ENCODE measurements at regions not wholly inside any gene's neighbourhood (a gene's known extent, or its start where the extent isn't known, plus 50 kb on each side); places are given as distances from the start of the nearest gene placed in this dataset.

DNA sequence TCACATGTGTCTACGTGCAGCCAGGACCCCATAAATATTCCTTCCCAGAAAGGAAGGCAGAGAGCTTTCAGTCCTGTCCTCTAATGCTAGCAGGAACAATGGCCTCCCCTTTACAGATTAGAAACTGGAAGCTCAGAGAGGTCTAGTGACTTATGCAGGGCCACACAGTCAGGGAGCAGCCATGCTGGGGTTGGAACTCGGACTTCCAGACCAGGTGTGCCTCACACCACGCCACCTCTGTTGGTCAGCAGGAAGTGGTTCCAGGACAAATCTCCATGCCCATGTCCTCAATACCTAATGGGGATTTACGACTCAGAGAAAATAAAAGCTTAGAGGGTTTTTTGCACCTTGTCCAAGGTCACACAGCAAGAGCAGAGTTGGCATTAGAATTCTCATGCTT, 378.9 kb downstream of the RPS24 start:
- Histone ChIP-seq H3K27ac (ENCODE audit: low read depth in 2 of 2, low read length in 1 of 2) (no peak overlapping the region; a peak in 1 of 4 replicates), H3K9ac (no peak overlapping the region), H4K20me1 (ENCODE audit: insufficient read depth) (no peaks in the 10 kb centered on the region), H3K79me2 (ENCODE audit: insufficient read depth) (no peaks in the 10 kb centered on the region), H2AFZ (ENCODE audit: low read depth) (no peak overlapping the region), H3K9me3 (no peaks in the 10 kb centered on the region), H3K4me2 (no peak overlapping the region), H3F3A (replicated peaks; ENCODE audit: insufficient read depth) (no peaks in the 10 kb centered on the region), H3K36me3 (replicated peaks in 1 of 2; ENCODE audit: control insufficient read depth in 1 of 2, insufficient read depth in 2 of 2, low read length in 1 of 2) (no peaks in the 10 kb centered on the region), H3K9me2 (no peaks in the 10 kb centered on the region), H3K4me3 (ENCODE audit: low read depth in 2 of 2, low read length in 1 of 2) (no peak overlapping the region), H3K27me3 (ENCODE audit: insufficient read depth) (no peaks in the 10 kb centered on the region), H3K4me1 (ENCODE audit: control insufficient read depth in 1 of 2, insufficient read depth in 2 of 2, low read depth in 1 of 2, low read length in 1 of 2) (peaks cover 0 to 47% of the 10 kb centered on the region in 2 experiments; a peak in 3 of 4 replicates)
- TF ChIP-seq TAF1 (IDR thresholded peaks at IDR 0.05; ENCODE audit: borderline replicate concordance, low read depth, low read length) (no peak), FOXJ3 (CRISPR knock-in tag; IDR thresholded peaks at IDR 0.05) (no peak), RAD21 (IDR thresholded peaks at IDR 0.05; ENCODE audit: low read length) (no peak), EZH2phosphoT487 (IDR thresholded peaks at IDR 0.05; ENCODE audit: borderline replicate concordance, low read depth) (no peak), YY1 (IDR thresholded peaks at IDR 0.05; ENCODE audit: low read depth) (no peak), JUND (IDR thresholded peaks at IDR 0.05) (no peak), TCF12 (IDR thresholded peaks at IDR 0.05) (no peak), EP300 (IDR thresholded peaks at IDR 0.05; ENCODE audit: borderline replicate concordance in 1 of 2, low read depth in 1 of 2, low read length in 1 of 2) (no peak), RFX5 (IDR thresholded peaks at IDR 0.05; ENCODE audit: low read length) (no peak), NFIC (IDR thresholded peaks at IDR 0.05; ENCODE audit: borderline replicate concordance) (no peak), FOSL2 (IDR thresholded peaks at IDR 0.05; ENCODE audit: borderline replicate concordance, low read depth) (no peak), GABPA (IDR thresholded peaks at IDR 0.05; ENCODE audit: low read depth) (no peak), NRF1 (IDR thresholded peaks at IDR 0.05; ENCODE audit: low read depth, low read length) (no peak), RCOR1 (IDR thresholded peaks at IDR 0.05; ENCODE audit: low read length) (no peak)
- TF ChIP-seq, protein P1, sequence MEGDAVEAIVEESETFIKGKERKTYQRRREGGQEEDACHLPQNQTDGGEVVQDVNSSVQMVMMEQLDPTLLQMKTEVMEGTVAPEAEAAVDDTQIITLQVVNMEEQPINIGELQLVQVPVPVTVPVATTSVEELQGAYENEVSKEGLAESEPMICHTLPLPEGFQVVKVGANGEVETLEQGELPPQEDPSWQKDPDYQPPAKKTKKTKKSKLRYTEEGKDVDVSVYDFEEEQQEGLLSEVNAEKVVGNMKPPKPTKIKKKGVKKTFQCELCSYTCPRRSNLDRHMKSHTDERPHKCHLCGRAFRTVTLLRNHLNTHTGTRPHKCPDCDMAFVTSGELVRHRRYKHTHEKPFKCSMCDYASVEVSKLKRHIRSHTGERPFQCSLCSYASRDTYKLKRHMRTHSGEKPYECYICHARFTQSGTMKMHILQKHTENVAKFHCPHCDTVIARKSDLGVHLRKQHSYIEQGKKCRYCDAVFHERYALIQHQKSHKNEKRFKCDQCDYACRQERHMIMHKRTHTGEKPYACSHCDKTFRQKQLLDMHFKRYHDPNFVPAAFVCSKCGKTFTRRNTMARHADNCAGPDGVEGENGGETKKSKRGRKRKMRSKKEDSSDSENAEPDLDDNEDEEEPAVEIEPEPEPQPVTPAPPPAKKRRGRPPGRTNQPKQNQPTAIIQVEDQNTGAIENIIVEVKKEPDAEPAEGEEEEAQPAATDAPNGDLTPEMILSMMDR (IDR thresholded peaks at IDR 0.05), result no peak
- TF ChIP-seq, protein P2, sequence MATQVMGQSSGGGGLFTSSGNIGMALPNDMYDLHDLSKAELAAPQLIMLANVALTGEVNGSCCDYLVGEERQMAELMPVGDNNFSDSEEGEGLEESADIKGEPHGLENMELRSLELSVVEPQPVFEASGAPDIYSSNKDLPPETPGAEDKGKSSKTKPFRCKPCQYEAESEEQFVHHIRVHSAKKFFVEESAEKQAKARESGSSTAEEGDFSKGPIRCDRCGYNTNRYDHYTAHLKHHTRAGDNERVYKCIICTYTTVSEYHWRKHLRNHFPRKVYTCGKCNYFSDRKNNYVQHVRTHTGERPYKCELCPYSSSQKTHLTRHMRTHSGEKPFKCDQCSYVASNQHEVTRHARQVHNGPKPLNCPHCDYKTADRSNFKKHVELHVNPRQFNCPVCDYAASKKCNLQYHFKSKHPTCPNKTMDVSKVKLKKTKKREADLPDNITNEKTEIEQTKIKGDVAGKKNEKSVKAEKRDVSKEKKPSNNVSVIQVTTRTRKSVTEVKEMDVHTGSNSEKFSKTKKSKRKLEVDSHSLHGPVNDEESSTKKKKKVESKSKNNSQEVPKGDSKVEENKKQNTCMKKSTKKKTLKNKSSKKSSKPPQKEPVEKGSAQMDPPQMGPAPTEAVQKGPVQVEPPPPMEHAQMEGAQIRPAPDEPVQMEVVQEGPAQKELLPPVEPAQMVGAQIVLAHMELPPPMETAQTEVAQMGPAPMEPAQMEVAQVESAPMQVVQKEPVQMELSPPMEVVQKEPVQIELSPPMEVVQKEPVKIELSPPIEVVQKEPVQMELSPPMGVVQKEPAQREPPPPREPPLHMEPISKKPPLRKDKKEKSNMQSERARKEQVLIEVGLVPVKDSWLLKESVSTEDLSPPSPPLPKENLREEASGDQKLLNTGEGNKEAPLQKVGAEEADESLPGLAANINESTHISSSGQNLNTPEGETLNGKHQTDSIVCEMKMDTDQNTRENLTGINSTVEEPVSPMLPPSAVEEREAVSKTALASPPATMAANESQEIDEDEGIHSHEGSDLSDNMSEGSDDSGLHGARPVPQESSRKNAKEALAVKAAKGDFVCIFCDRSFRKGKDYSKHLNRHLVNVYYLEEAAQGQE (IDR thresholded peaks at IDR 0.05; ENCODE audit: low read depth, low read length), result no peak
- TF ChIP-seq, protein P3, sequence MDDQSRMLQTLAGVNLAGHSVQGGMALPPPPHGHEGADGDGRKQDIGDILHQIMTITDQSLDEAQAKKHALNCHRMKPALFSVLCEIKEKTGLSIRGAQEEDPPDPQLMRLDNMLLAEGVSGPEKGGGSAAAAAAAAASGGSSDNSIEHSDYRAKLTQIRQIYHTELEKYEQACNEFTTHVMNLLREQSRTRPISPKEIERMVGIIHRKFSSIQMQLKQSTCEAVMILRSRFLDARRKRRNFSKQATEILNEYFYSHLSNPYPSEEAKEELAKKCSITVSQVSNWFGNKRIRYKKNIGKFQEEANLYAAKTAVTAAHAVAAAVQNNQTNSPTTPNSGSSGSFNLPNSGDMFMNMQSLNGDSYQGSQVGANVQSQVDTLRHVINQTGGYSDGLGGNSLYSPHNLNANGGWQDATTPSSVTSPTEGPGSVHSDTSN (IDR thresholded peaks at IDR 0.05), result no peak
- ChIA-PET POLR2A (no interaction called here), CTCF (interaction anchor here (1.0 kb wide), 2 partner anchors 10 to 365 kb away, joined by 3 read pairs; no protein-coding TSS in a partner anchor)
- DNase-seq, result no peak
- WGBS (ENCODE audit: low lambda C conversion rate), result 84% methylated on average over 3 of the region's 4 CpGs
